Mucosa of rectum (tissue), 2 donors: ENCODE measurements at regions not wholly inside any gene's neighbourhood (a gene's known extent, or its start where the extent isn't known, plus 50 kb on each side); places are given as distances from the start of the nearest gene placed in this dataset.

ENCODE experiments used
- H3K27ac ChIP-seq, 2 donors: one replicate each; pipeline ENCODE4 v1.7.0; 2013; ENCODE audit warnings: inconsistent platforms in 2 of 2, low read depth in 2 of 2, low read length in 2 of 2
- H3K27me3 ChIP-seq, 2 donors: one replicate each; pipeline ENCODE4 v1.7.0; 2013; ENCODE audit warnings: low read length in 2 of 2; ENCODE audit not compliant: control insufficient read depth in 2 of 2, insufficient read depth in 2 of 2
- H3K36me3 ChIP-seq, 2 donors: one replicate each; pipeline ENCODE4 v1.7.0; 2013; ENCODE audit warnings: low read length in 2 of 2; ENCODE audit not compliant: control insufficient read depth in 2 of 2, insufficient read depth in 2 of 2
- H3K4me1 ChIP-seq, 2 donors: one replicate each; pipeline ENCODE4 v1.7.0; 2013; ENCODE audit warnings: low read length in 2 of 2, mild to moderate bottlenecking in 1 of 2; ENCODE audit not compliant: control insufficient read depth in 2 of 2, insufficient read depth in 2 of 2
- H3K4me3 ChIP-seq, 2 donors: one replicate each; pipeline ENCODE4 v1.7.0; 2013; ENCODE audit warnings: low read length in 2 of 2
- H3K9ac ChIP-seq, 2 donors: one replicate each; pipeline ENCODE4 v1.7.0; 2013; ENCODE audit warnings: low read length in 2 of 2, low read depth in 1 of 2, mild to moderate bottlenecking in 1 of 2
- H3K9me3 ChIP-seq, 2 donors: one replicate each; pipeline ENCODE4 v1.7.0; 2013; ENCODE audit warnings: low read length in 2 of 2; ENCODE audit not compliant: control insufficient read depth in 2 of 2
- donor health status: healthy.
- donor health status: Normal muscosa, but diverticular disease.

DNA sequence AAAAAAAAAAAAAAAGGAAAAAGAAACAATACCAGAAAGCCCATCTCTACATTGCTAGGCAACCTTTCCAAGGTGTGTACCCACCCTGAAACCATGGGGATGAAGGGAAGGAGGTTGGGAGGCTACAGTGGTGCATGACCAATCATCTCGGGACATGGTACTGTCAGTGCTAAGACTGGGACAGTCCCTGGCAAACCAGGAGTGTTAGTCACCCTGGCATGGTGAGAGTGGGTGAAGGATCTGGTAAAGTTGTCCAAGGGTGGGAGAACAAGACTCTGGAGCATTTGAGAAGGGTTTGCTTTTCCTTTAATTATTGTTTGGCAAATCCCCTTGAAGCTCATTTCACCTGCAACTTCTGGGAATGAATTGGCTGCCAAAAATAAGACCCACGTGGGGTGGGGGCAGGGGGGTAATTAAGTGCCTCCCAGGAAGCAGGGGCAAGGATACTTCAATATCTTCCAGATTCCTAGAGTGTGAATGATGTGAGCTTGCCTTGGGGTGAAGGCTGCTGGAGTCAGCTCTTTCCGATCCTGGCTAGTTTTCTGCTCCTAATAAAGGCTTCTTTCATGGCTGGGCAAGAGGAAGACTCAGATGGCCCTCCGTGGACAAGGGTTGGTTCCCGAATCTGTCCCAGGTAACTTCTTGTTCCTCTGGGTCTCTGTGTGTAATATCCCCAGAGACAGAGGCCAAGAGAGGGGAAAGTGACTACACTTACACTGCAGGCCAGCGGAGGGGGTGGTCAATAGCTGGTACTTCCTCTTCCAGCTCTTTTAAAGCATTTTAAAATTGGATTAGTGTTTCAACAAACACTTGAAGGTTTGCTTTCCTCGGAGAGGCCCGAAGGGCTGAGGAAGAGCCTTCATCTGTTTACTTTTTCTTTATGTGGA, 61.6 kb upstream of the SPRY4 start:
- no peaks in the 10 kb centered on the region for H3K9me3 ChIP-seq
- no peaks in the 10 kb centered on the region for H3K27me3 ChIP-seq
- H3K36me3 ChIP-seq, result no peaks in the 10 kb centered on the region
- no peak overlapping the region for H3K9ac ChIP-seq
- no peak overlapping the region for H3K4me3 ChIP-seq
- H3K27ac ChIP-seq, result no peak overlapping the region
- H3K4me1 ChIP-seq, result peaks cover 4 to 6% of the 10 kb centered on the region in 2 donors

- no peaks in the 10 kb centered on the region for H3K36me3 ChIP-seq
- no peaks in the 10 kb centered on the region for H3K27me3 ChIP-seq
- H3K9me3 ChIP-seq, result no peaks in the 10 kb centered on the region
- no peak overlapping the region for H3K27ac ChIP-seq
- no peak overlapping the region for H3K9ac ChIP-seq
- no peak overlapping the region for H3K4me3 ChIP-seq
- peaks cover 4 to 6% of the 10 kb centered on the region in 2 donors for H3K4me1 ChIP-seq
Observed at GRCh38 chr5:142385194-142385593, 60.4 kb upstream of the SPRY4 start.

GRCh38 chr5:142384014-142384413, 59.2 kb upstream of the SPRY4 start:
- H3K9ac ChIP-seq, result no peak overlapping the region
- H3K4me3 ChIP-seq, result no peak overlapping the region
- H3K9me3 ChIP-seq, result no peaks in the 10 kb centered on the region
- peaks cover 0 to 3% of the 10 kb centered on the region in 2 donors for H3K4me1 ChIP-seq
- no peaks in the 10 kb centered on the region for H3K27me3 ChIP-seq
- H3K27ac ChIP-seq, result no peak overlapping the region
- no peaks in the 10 kb centered on the region for H3K36me3 ChIP-seq

DNA sequence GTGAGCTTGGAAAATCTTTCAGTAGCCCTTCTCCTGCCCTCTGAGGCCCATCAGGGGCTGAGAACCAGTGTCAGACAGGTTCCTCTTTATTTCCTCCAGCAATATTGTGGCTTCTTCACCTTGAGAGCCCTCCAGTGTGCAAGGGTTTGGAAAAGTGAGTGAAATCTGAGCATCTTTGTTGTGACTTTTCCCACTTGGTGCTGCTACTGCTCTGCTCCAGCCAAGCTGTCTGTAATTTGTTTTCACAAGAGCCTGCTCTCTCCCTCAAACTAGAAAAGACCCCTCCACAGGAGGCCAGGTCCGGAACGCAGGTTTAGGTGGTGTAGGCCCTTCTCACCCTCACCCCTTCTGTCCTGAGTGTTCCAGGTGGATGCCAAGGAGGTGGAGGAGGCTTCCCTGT, 57.4 kb upstream of the SPRY4 start:
- H3K9ac ChIP-seq, result no peak overlapping the region
- H3K4me1 ChIP-seq, result peaks cover 0 to 3% of the 10 kb centered on the region in 2 donors
- H3K27me3 ChIP-seq, result no peaks in the 10 kb centered on the region
- no peak overlapping the region for H3K27ac ChIP-seq
- H3K4me3 ChIP-seq, result no peak overlapping the region
- no peaks in the 10 kb centered on the region for H3K36me3 ChIP-seq
- no peaks in the 10 kb centered on the region for H3K9me3 ChIP-seq

DNA sequence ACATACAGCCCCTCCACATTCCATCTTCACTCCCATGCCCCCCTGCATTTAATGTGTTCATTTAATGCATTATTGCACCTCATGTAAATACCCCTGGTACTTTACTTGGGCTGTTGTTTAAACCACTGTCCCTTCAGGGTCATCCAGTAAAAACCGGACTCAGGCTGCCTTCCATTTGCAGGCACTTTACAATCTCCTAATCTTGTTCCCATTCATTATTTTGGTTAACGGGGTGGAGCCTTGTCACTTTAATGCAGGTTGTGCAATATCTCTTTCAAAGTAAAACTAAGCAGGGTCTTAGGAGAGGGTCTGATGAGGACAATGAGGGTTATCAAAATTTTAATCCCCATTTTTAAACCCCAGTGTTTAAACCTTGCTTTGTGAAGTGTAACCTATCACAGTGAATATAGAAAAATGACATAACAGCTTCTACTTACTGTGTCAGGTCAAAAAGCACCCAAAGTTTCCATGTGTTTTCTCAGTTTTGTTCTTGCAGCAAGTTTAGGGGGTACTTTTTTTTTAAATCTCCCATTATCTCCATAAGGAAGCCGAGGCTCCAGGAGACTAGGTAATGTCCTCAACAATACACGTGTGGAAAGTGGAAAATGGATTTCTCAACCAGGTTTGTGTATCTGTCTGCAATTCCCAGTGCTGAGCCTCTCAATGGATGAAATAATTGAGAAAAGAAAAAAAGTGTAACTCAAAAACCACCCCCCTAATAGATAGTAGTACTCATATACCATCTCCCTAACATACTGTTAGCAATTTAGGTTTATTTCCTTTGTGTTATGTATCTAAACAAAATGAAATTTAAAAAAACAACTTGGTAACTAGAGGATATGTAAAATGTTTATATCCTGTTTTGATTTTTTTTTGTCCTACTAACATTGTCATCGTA, 54.2 kb upstream of the SPRY4 start:
- Histone ChIP-seq H3K4me3 (no peak overlapping the region), H3K27me3 (no peaks in the 10 kb centered on the region), H3K4me1 (no peaks in the 10 kb centered on the region), H3K27ac (no peak overlapping the region), H3K9ac (no peak overlapping the region), H3K9me3 (no peaks in the 10 kb centered on the region), H3K36me3 (no peaks in the 10 kb centered on the region)

DNA sequence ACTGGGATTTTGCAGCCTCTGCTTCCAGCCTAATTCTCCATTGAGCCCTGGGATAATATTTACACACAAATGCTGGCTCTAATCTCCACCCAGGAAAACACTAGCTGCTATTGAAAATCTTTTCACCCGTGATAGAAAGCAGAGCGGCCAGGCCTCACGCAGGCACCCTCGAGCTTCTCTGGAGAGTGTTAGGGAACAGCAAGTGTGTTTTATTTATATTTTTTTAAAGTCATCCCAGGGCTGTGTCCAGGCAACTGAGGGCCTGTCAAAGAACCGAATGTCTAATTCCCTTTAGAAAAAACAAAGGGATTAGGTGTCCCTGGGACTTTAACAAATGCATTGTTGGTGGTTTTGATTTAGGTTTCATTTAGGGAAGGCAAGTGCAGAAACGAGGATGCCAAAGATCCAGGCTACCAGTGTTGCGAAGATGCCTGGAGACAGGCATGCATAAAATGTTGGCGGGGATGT, 51.2 kb upstream of the SPRY4 start:
- H3K27ac ChIP-seq, result no peak overlapping the region
- H3K9me3 ChIP-seq, result no peaks in the 10 kb centered on the region
- no peaks in the 10 kb centered on the region for H3K27me3 ChIP-seq

More for the DNA sequence above, 51.2 kb upstream of the SPRY4 start:
- no peaks in the 10 kb centered on the region for H3K4me1 ChIP-seq
- H3K36me3 ChIP-seq, result no peaks in the 10 kb centered on the region
- H3K4me3 ChIP-seq, result no peak overlapping the region
- no peak overlapping the region for H3K9ac ChIP-seq
